ENCODE measurements at regions not wholly inside any gene's neighbourhood (a gene's known extent, or its start where the extent isn't known, plus 50 kb on each side); places are given as distances from the start of the nearest gene placed in this dataset.

- Mint-ChIP-seq H3K27me3 (peaks cover 14 to 17% of the 10 kb centered on the region in 2 donors), H3K36me3 (no peaks in the 10 kb centered on the region), H3K4me1 (peaks cover 13 to 14% of the 10 kb centered on the region in 2 donors), H3K4me3 (no peak overlapping the region), H3K27ac (no peak overlapping the region), H3K9me3 (no peaks in the 10 kb centered on the region)
- ATAC-seq (replicated peaks) (no peak), DNase-seq (no peak)
These were observed 160.4 kb downstream of the EFNB2 start for GRCh38 chr13:106375085-106375484.

- DNase-seq = no peak
These were observed 160.8 kb downstream of the EFNB2 start for GRCh38 chr13:106374631-106375030.

GRCh38 chr13:106373989-106374572 lies 161.4 kb downstream of the EFNB2 start:
- no peaks in the 10 kb centered on the region for H3K9me3 Mint-ChIP-seq
- H3K4me3 Mint-ChIP-seq = no peak overlapping the region
- peaks cover 13 to 14% of the 10 kb centered on the region in 2 donors for H3K4me1 Mint-ChIP-seq
- peak overlapping the region; percentile 48 for H3K27ac Mint-ChIP-seq
- ATAC-seq (replicated peaks) = peak; percentile 85 to 91
- DNase-seq = peak; percentile 59
- no peaks in the 10 kb centered on the region for H3K36me3 Mint-ChIP-seq
- H3K27me3 Mint-ChIP-seq = peaks cover 14 to 17% of the 10 kb centered on the region in 2 donors

More at GRCh38 chr13:106374631-106375030, 160.8 kb downstream of the EFNB2 start:
- ATAC-seq (replicated peaks) = no peak
- H3K36me3 Mint-ChIP-seq = no peaks in the 10 kb centered on the region
- peaks cover 14 to 17% of the 10 kb centered on the region in 2 donors for H3K27me3 Mint-ChIP-seq
- H3K27ac Mint-ChIP-seq = no peak overlapping the region
- H3K4me1 Mint-ChIP-seq = peaks cover 13 to 14% of the 10 kb centered on the region in 2 donors
- H3K4me3 Mint-ChIP-seq = no peak overlapping the region
- H3K9me3 Mint-ChIP-seq = no peaks in the 10 kb centered on the region

- H3K4me3 Mint-ChIP-seq = no peak overlapping the region
- peak overlapping the region; percentile 48 for H3K27ac Mint-ChIP-seq
- DNase-seq = no peak
- peak; percentile 74 to 82 for ATAC-seq (replicated peaks)
- H3K4me1 Mint-ChIP-seq = peaks cover 13 to 14% of the 10 kb centered on the region in 2 donors
- no peaks in the 10 kb centered on the region for H3K36me3 Mint-ChIP-seq
- peaks cover 19 to 20% of the 10 kb centered on the region in 2 donors for H3K27me3 Mint-ChIP-seq
- H3K9me3 Mint-ChIP-seq = no peaks in the 10 kb centered on the region
These were observed 162.0 kb downstream of the EFNB2 start for GRCh38 chr13:106373304-106373988.

- ATAC-seq (replicated peaks) (no peak), DNase-seq (no peak)
- peaks cover 13 to 14% of the 10 kb centered on the region in 2 donors for H3K4me1 Mint-ChIP-seq
- H3K27me3 Mint-ChIP-seq = peaks cover 19 to 20% of the 10 kb centered on the region in 2 donors
- no peak overlapping the region for H3K4me3 Mint-ChIP-seq
- H3K27ac Mint-ChIP-seq = no peak overlapping the region
- H3K36me3 Mint-ChIP-seq = no peaks in the 10 kb centered on the region
- H3K9me3 Mint-ChIP-seq = no peaks in the 10 kb centered on the region
These were observed 163.0 kb downstream of the EFNB2 start for GRCh38 chr13:106372199-106373155.

GRCh38 chr13:106371024-106371423 lies 164.4 kb downstream of the EFNB2 start:
- DNase-seq (no peak), ATAC-seq (replicated peaks) (no peak)
- Mint-ChIP-seq H3K27ac (no peak overlapping the region), H3K36me3 (no peaks in the 10 kb centered on the region), H3K4me3 (no peak overlapping the region), H3K9me3 (no peaks in the 10 kb centered on the region), H3K27me3 (peaks cover 11 to 19% of the 10 kb centered on the region in 2 donors), H3K4me1 (peaks cover 13 to 14% of the 10 kb centered on the region in 2 donors)

- DNase-seq (no peak), ATAC-seq (replicated peaks) (no peak)
- no peak overlapping the region for H3K27ac Mint-ChIP-seq
- H3K4me1 Mint-ChIP-seq = peaks cover 13 to 14% of the 10 kb centered on the region in 2 donors
- H3K36me3 Mint-ChIP-seq = no peaks in the 10 kb centered on the region
- H3K9me3 Mint-ChIP-seq = peaks cover 0 to 4% of the 10 kb centered on the region in 2 donors
- H3K27me3 Mint-ChIP-seq = peaks cover 11 to 15% of the 10 kb centered on the region in 2 donors
- no peak overlapping the region for H3K4me3 Mint-ChIP-seq
These were observed 165.6 kb downstream of the EFNB2 start for GRCh38 chr13:106369858-106370257.

DNA sequence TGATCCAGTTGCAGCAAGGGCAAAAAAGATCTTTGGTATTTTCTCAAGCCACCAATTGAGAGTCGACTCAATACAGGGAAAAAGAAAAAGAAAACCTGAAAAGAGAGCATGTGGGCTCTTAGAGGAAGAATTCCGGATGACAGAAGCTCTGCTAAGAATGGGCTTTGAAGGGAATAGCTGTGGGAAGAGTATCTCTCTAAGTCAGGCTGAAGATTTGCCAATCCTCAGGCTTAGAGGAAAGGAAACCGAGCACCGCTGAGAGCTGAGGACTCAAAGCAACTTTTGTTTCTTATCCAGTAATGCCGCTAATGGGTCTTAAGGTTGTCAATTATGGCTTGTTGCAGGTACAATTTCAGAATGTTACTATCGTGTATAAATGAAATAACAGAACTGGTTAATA lies 166.4 kb downstream of the EFNB2 start:
- H3K27ac Mint-ChIP-seq = no peak overlapping the region
- peaks cover 11 to 13% of the 10 kb centered on the region in 2 donors for H3K27me3 Mint-ChIP-seq
- no peak for ATAC-seq (replicated peaks)
- H3K36me3 Mint-ChIP-seq = no peaks in the 10 kb centered on the region
- peaks cover 0 to 4% of the 10 kb centered on the region in 2 donors for H3K9me3 Mint-ChIP-seq
- no peak overlapping the region for H3K4me3 Mint-ChIP-seq
- DNase-seq = no peak
- peaks cover 8 to 10% of the 10 kb centered on the region in 2 donors for H3K4me1 Mint-ChIP-seq

- Mint-ChIP-seq H3K27me3 (peaks cover 11 to 13% of the 10 kb centered on the region in 2 donors), H3K36me3 (no peaks in the 10 kb centered on the region), H3K9me3 (peaks cover 0 to 4% of the 10 kb centered on the region in 2 donors), H3K4me1 (peaks cover 0 to 1% of the 10 kb centered on the region in 2 donors), H3K27ac (no peak overlapping the region), H3K4me3 (no peak overlapping the region)
- ATAC-seq (replicated peaks) (no peak), DNase-seq (no peak)
These were observed 168.0 kb downstream of the EFNB2 start for GRCh38 chr13:106367361-106367971.

- Mint-ChIP-seq H3K27ac (no peak overlapping the region), H3K36me3 (no peaks in the 10 kb centered on the region)
These were observed 172.8 kb downstream of the EFNB2 start for GRCh38 chr13:106362707-106363106.

DNA sequence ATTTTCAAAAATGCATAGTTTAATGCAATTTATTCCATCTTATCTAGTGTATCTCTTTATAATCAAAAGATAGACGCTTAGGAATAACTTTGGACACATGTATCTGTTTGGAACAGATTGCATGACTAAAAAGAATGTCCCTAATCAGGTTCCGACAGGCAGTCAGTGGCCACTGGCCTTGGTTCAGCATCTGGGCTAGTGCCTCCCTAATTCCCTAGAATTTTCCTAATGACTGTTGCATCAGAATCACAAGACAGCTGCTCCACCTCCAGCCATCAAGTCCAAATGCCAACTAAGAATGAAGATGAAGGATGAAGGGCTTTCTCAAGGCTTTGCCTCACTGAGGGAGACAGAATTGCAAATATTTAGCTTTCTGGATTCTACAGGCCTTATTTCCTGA lies 173.8 kb downstream of the EFNB2 start:
- Mint-ChIP-seq H3K4me3 (no peak overlapping the region), H3K27me3 (no peaks in the 10 kb centered on the region), H3K9me3 (peaks cover 0 to 7% of the 10 kb centered on the region in 2 donors), H3K36me3 (no peaks in the 10 kb centered on the region), H3K27ac (no peak overlapping the region), H3K4me1 (no peaks in the 10 kb centered on the region)
- no peak for ATAC-seq (replicated peaks)
- no peak for DNase-seq

More at GRCh38 chr13:106362707-106363106, 172.8 kb downstream of the EFNB2 start:
- H3K27me3 Mint-ChIP-seq = no peaks in the 10 kb centered on the region
- DNase-seq (no peak), ATAC-seq (replicated peaks) (no peak)
- peaks cover 0 to 7% of the 10 kb centered on the region in 2 donors for H3K9me3 Mint-ChIP-seq
- H3K4me3 Mint-ChIP-seq = no peak overlapping the region
- H3K4me1 Mint-ChIP-seq = no peaks in the 10 kb centered on the region

DNA sequence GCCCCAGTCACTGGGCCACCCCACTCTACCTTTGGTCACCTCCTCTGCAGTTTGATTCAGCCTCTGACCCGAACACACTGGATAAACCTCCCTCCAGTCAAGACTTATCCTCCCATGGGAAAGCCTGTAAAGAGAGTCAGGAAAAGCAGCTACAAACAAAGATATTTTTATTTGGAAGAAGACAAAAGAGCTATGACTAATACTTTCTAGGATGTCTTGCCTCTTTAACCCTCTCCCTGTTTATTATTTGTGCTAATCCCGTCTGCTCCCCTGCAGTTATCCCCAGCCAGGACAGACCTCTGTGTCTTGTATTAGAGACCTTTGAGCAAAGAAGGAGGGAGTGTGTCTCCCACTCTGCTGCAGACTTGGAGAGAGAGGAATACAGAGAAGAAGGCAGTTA lies 178.3 kb downstream of the EFNB2 start:
- no peaks in the 10 kb centered on the region for H3K4me1 Mint-ChIP-seq
- H3K4me3 Mint-ChIP-seq = no peak overlapping the region
- no peak for ATAC-seq (replicated peaks)
- no peaks in the 10 kb centered on the region for H3K36me3 Mint-ChIP-seq
- no peak overlapping the region for H3K27ac Mint-ChIP-seq
- no peak for DNase-seq
- H3K27me3 Mint-ChIP-seq = no peaks in the 10 kb centered on the region
- peaks cover 0 to 3% of the 10 kb centered on the region in 2 donors for H3K9me3 Mint-ChIP-seq

DNA sequence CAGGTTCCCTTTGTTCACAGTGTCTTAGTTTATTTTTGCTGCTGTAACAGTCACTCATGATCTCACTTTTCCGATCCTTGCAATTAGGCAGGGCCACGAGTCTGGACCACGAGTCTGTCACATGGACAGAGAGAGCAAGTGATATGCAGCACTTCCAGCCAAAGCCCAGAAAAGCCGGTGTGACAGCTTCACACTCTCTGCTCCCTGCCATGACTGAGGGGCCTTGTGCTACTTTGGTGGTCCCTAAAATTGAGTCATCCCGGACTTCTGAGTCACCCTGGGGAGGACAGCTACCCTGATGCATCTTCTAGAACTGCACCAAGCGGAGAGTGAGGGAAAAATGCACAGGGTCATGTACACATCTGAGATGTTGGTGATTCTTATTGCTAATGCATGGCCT lies 179.6 kb downstream of the EFNB2 start:
- Mint-ChIP-seq H3K27me3 (peaks cover 5 to 6% of the 10 kb centered on the region in 2 donors), H3K9me3 (peaks cover 0 to 3% of the 10 kb centered on the region in 2 donors), H3K27ac (no peak overlapping the region), H3K36me3 (no peaks in the 10 kb centered on the region), H3K4me1 (no peaks in the 10 kb centered on the region), H3K4me3 (no peak overlapping the region)
- no peak for DNase-seq
- no peak for ATAC-seq (replicated peaks)

DNA sequence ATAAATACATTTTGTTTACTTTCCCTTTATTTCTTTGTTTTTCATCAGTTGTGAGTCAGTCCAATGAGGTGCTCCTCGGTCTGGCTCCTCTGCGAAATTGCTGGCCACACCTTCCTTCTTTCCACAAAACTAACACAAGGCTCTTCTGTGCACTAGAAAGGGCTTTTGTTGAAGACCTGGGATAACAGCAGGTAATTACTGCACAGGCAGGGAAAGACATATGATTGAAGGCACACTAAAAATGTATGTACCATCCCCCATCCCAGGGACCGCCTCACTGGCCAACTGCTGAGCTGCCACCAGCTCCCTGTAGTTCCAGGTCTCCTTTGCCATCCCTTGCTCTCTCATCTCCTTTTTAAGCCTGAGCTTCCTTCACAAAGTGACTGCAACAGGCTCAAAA lies 180.5 kb downstream of the EFNB2 start:
- no peaks in the 10 kb centered on the region for H3K4me1 Mint-ChIP-seq
- no peak for DNase-seq
- H3K4me3 Mint-ChIP-seq = no peak overlapping the region
- H3K36me3 Mint-ChIP-seq = no peaks in the 10 kb centered on the region
- ATAC-seq (replicated peaks) = no peak
- no peaks in the 10 kb centered on the region for H3K9me3 Mint-ChIP-seq
- H3K27me3 Mint-ChIP-seq = peaks cover 13% of the 10 kb centered on the region in 2 donors
- no peak overlapping the region for H3K27ac Mint-ChIP-seq
